ENCODE measurements at regions not wholly inside any gene's neighbourhood (a gene's known extent, or its start where the extent isn't known, plus 50 kb on each side); places are given as distances from the start of the nearest gene placed in this dataset.
"Not testable (repeated sequence)": the region's sequence is repeated elsewhere in the genome, so short reads cannot be mapped to it uniquely, and the experiment has no call there.

DNA sequence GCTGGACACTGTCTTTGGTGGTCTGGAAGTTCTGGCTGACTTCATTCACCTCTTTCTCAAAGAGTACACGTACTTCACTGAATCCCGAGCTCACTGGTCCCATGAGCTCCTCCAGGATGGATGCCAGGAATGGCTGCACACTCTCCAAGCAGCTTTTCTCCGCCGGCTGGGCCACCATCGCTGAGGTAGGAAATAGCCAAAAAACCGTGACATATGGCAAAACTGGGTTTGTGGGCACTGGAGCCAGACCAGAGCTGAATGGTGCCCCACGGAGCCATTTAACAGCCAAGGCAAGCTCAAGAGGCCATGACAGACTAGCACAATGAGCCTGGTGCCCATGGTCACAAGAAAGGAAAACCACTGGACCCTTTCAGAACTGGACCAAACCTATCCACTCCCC is 64.0 kb upstream of the EDEM3 start:
- BruUV-seq (replicated peaks), result no TSS peak
- no peaks in the 10 kb centered on the region for H3F3A ChIP-seq (ENCODE audit: low read length, unreplicated experiment)
- ChIA-PET POLR2A (ENCODE audit: unreplicated experiment) (no interaction called here), CTCF (no interaction called here)
- H2AFZ ChIP-seq (ENCODE audit: low read length), result no peak overlapping the region
- H3K36me3 ChIP-seq (ENCODE audit: low read depth, low read length), result no peaks in the 10 kb centered on the region
- H3K9ac ChIP-seq (ENCODE audit: low read length), result no peak overlapping the region
- no peaks in the 10 kb centered on the region for H3K4me1 ChIP-seq (ENCODE audit: insufficient read depth, low read length)
- TF ChIP-seq, protein P1, sequence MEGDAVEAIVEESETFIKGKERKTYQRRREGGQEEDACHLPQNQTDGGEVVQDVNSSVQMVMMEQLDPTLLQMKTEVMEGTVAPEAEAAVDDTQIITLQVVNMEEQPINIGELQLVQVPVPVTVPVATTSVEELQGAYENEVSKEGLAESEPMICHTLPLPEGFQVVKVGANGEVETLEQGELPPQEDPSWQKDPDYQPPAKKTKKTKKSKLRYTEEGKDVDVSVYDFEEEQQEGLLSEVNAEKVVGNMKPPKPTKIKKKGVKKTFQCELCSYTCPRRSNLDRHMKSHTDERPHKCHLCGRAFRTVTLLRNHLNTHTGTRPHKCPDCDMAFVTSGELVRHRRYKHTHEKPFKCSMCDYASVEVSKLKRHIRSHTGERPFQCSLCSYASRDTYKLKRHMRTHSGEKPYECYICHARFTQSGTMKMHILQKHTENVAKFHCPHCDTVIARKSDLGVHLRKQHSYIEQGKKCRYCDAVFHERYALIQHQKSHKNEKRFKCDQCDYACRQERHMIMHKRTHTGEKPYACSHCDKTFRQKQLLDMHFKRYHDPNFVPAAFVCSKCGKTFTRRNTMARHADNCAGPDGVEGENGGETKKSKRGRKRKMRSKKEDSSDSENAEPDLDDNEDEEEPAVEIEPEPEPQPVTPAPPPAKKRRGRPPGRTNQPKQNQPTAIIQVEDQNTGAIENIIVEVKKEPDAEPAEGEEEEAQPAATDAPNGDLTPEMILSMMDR (conservative IDR thresholded peaks at IDR 0.05; ENCODE audit: low read depth, low read length), result no peak
- TF ChIP-seq EZH2 (IDR thresholded peaks at IDR 0.05; ENCODE audit: low read length, unreplicated experiment) (no peak), EZH2phosphoT487 (IDR thresholded peaks at IDR 0.05; ENCODE audit: borderline replicate concordance, low read length) (no peak)
- no peak overlapping the region for H3K4me2 ChIP-seq (ENCODE audit: low read length)
- H3K79me2 ChIP-seq (ENCODE audit: low read length), result no peaks in the 10 kb centered on the region
- no peaks in the 10 kb centered on the region for H3K9me3 ChIP-seq (ENCODE audit: low read length)
- DNase-seq (no peak), ATAC-seq (no peak)
- no peaks in the 10 kb centered on the region for H4K20me1 ChIP-seq (ENCODE audit: low read length)
- H3K27ac ChIP-seq (ENCODE audit: low read length), result no peak overlapping the region
- H3K27me3 ChIP-seq (ENCODE audit: low read length), result no peaks in the 10 kb centered on the region
- H3K9me2 ChIP-seq (replicated peaks; ENCODE audit: low read length), result no peaks in the 10 kb centered on the region
- intact Hi-C loops (cut with micrococcal nuclease), result no loop called here
- no peak overlapping the region for H3K4me3 ChIP-seq (ENCODE audit: low read length)

DNA sequence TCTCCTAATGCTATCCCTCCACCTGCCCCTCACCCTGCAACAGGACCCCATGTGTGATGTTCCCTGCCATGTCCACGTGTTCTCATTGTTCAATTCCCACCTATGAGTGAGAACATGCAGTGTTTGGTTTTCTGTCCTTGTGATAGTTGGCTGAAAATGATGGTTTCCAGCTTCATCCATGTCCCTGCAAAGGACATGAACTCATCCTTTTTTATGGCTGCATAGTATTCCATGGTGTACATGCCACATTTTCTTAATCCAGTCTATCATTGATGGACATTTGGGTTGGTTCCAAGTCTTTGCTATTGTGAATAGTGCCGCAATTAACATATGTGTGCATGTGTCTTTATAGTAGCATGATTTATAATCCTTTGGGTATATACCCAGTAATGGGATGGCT is 62.3 kb upstream of the EDEM3 start:
- H3K4me2 ChIP-seq (ENCODE audit: low read length); H3F3A ChIP-seq (ENCODE audit: low read length, unreplicated experiment); DNase-seq; ATAC-seq; H3K27ac ChIP-seq (ENCODE audit: low read length); intact Hi-C loops (cut with micrococcal nuclease); CTCF ChIA-PET; H3K9ac ChIP-seq (ENCODE audit: low read length); H3K79me2 ChIP-seq (ENCODE audit: low read length); POLR2A ChIA-PET (ENCODE audit: unreplicated experiment); H3K4me1 ChIP-seq (ENCODE audit: insufficient read depth, low read length); H3K9me3 ChIP-seq (ENCODE audit: low read length); H4K20me1 ChIP-seq (ENCODE audit: low read length); H3K27me3 ChIP-seq (ENCODE audit: low read length); H2AFZ ChIP-seq (ENCODE audit: low read length); H3K9me2 ChIP-seq (replicated peaks; ENCODE audit: low read length); H3K4me3 ChIP-seq (ENCODE audit: low read length); BruUV-seq (replicated peaks); H3K36me3 ChIP-seq (ENCODE audit: low read depth, low read length): not testable (repeated sequence)

DNA sequence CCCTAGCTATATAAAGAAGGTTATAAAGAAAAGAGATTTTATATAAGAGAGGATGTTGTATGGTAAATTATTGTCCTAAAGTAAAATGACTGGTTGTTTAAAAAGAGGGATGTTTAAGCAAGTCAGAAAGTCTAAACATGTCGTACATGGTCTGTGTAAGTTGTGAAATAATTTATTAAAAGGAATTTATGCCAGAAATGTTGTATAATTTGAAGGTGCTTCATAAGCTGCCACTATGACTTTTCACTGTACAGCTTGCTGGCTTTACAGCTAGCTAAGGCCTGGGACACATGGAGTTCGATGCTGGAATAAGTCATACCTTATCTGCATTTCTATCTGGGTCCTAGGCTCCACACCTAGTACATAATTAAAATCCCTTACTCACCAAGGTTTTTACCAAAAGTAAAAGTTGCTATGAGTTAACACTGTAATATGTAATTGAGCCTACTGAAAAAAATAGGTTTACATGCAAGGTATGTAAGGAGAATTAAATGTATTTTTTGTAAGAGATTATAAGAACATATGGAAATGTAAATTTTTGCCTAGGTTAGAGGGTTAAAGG is 59.0 kb upstream of the EDEM3 start:
- BruUV-seq (replicated peaks), result no TSS peak
- intact Hi-C loops (cut with micrococcal nuclease), result no loop called here
- POLR2A ChIA-PET (ENCODE audit: unreplicated experiment), result no interaction called here

More for the DNA sequence above, 59.0 kb upstream of the EDEM3 start:
- Histone ChIP-seq H3K9ac (ENCODE audit: low read length) (no peak overlapping the region), H3K4me2 (ENCODE audit: low read length) (no peak overlapping the region), H3K4me3 (ENCODE audit: low read length) (no peak overlapping the region), H3K79me2 (ENCODE audit: low read length) (no peaks in the 10 kb centered on the region), H3K27ac (ENCODE audit: low read length) (no peak overlapping the region), H2AFZ (ENCODE audit: low read length) (no peak overlapping the region), H3K36me3 (ENCODE audit: low read depth, low read length) (no peaks in the 10 kb centered on the region), H3K9me2 (replicated peaks; ENCODE audit: low read length) (no peaks in the 10 kb centered on the region), H4K20me1 (ENCODE audit: low read length) (no peaks in the 10 kb centered on the region), H3F3A (ENCODE audit: low read length, unreplicated experiment) (no peaks in the 10 kb centered on the region), H3K9me3 (ENCODE audit: low read length) (no peaks in the 10 kb centered on the region), H3K4me1 (ENCODE audit: insufficient read depth, low read length) (no peaks in the 10 kb centered on the region), H3K27me3 (ENCODE audit: low read length) (no peaks in the 10 kb centered on the region)
- no peak for TF ChIP-seq EZH2phosphoT487 (IDR thresholded peaks at IDR 0.05; ENCODE audit: borderline replicate concordance, low read length)
- TF ChIP-seq EZH2 (IDR thresholded peaks at IDR 0.05; ENCODE audit: low read length, unreplicated experiment), result no peak
- TF ChIP-seq, protein P1 (conservative IDR thresholded peaks at IDR 0.05; ENCODE audit: low read depth, low read length), result no peak
- DNase-seq, result no peak
- no peak for ATAC-seq
- CTCF ChIA-PET, result no interaction called here
